ENCODE measurements at regions not wholly inside any gene's neighbourhood (a gene's known extent, or its start where the extent isn't known, plus 50 kb on each side); places are given as distances from the start of the nearest gene placed in this dataset.

- H3K36me3 Mint-ChIP-seq (ENCODE audit: insufficient read depth): no peaks in the 10 kb centered on the region
- H3K4me1 Mint-ChIP-seq (ENCODE audit: low read depth in 2 of 2): peaks cover 0 to 2% of the 10 kb centered on the region in 2 donors
- H3K27me3 Mint-ChIP-seq: no peaks in the 10 kb centered on the region
- H3K27ac Mint-ChIP-seq: no peak overlapping the region
- H3K9me3 Mint-ChIP-seq: peaks cover 5 to 30% of the 10 kb centered on the region in 2 donors
- ATAC-seq (replicated peaks) (no peak), DNase-seq (no peak)
- no peak overlapping the region for H3K4me3 Mint-ChIP-seq
Measured at GRCh38 chr16:72434159-72434558, 262.2 kb upstream of the PMFBP1 start.

- H3K36me3 Mint-ChIP-seq (ENCODE audit: insufficient read depth): peaks cover 3% of the 10 kb centered on the region
- H3K4me3 Mint-ChIP-seq: no peak overlapping the region
- ATAC-seq (replicated peaks) (no peak), DNase-seq (no peak)
- H3K4me1 Mint-ChIP-seq (ENCODE audit: low read depth in 2 of 2): peaks cover 0 to 2% of the 10 kb centered on the region in 2 donors
- no peaks in the 10 kb centered on the region for H3K27me3 Mint-ChIP-seq
- no peak overlapping the region for H3K27ac Mint-ChIP-seq
- H3K9me3 Mint-ChIP-seq: peaks cover 3 to 15% of the 10 kb centered on the region in 2 donors
Measured at GRCh38 chr16:72430121-72430520, 258.2 kb upstream of the PMFBP1 start.

- H3K27me3 Mint-ChIP-seq: no peaks in the 10 kb centered on the region
- DNase-seq: no peak
- peaks cover 3 to 11% of the 10 kb centered on the region in 2 donors for H3K9me3 Mint-ChIP-seq
- H3K36me3 Mint-ChIP-seq (ENCODE audit: insufficient read depth): peaks cover 3% of the 10 kb centered on the region
- H3K4me1 Mint-ChIP-seq (ENCODE audit: low read depth in 2 of 2): peaks cover 0 to 2% of the 10 kb centered on the region in 2 donors
- H3K27ac Mint-ChIP-seq: no peak overlapping the region
- no peak for ATAC-seq (replicated peaks)
- H3K4me3 Mint-ChIP-seq: no peak overlapping the region
Measured at GRCh38 chr16:72429671-72430081, 257.7 kb upstream of the PMFBP1 start.

- H3K4me3 Mint-ChIP-seq: no peak overlapping the region
- ATAC-seq (replicated peaks): no peak
- H3K4me1 Mint-ChIP-seq (ENCODE audit: low read depth in 2 of 2): peaks cover 0 to 2% of the 10 kb centered on the region in 2 donors
- H3K36me3 Mint-ChIP-seq (ENCODE audit: insufficient read depth): peaks cover 3% of the 10 kb centered on the region
- H3K27me3 Mint-ChIP-seq: no peaks in the 10 kb centered on the region
- no peak overlapping the region for H3K27ac Mint-ChIP-seq
- no peak for DNase-seq
- H3K9me3 Mint-ChIP-seq: peaks cover under 1 to 3% of the 10 kb centered on the region in 2 donors
Measured at GRCh38 chr16:72428681-72429376, 256.9 kb upstream of the PMFBP1 start.

GRCh38 chr16:72427783-72428331 is 255.9 kb upstream of the PMFBP1 start:
- Mint-ChIP-seq H3K27me3 (no peaks in the 10 kb centered on the region), H3K4me3 (no peak overlapping the region), H3K4me1 (ENCODE audit: low read depth in 2 of 2) (peaks cover 0 to 2% of the 10 kb centered on the region in 2 donors), H3K36me3 (ENCODE audit: insufficient read depth) (peaks cover 3% of the 10 kb centered on the region), H3K27ac (no peak overlapping the region), H3K9me3 (peaks cover 0 to 3% of the 10 kb centered on the region in 2 donors)
- DNase-seq: no peak
- no peak for ATAC-seq (replicated peaks)

- Mint-ChIP-seq H3K27me3 (no peaks in the 10 kb centered on the region), H3K36me3 (ENCODE audit: insufficient read depth) (peaks cover 3% of the 10 kb centered on the region), H3K4me3 (no peak overlapping the region), H3K9me3 (peaks cover 0 to 4% of the 10 kb centered on the region in 2 donors), H3K4me1 (ENCODE audit: low read depth in 2 of 2) (peaks cover 0 to 2% of the 10 kb centered on the region in 2 donors), H3K27ac (no peak overlapping the region)
- no peak for ATAC-seq (replicated peaks)
- no peak for DNase-seq
Measured at GRCh38 chr16:72427051-72427782, 255.3 kb upstream of the PMFBP1 start.

GRCh38 chr16:72426386-72426785 is 254.4 kb upstream of the PMFBP1 start:
- Mint-ChIP-seq H3K4me3 (no peak overlapping the region), H3K4me1 (ENCODE audit: low read depth in 2 of 2) (peaks cover 0 to 2% of the 10 kb centered on the region in 2 donors), H3K36me3 (ENCODE audit: insufficient read depth) (peaks cover 3% of the 10 kb centered on the region), H3K9me3 (peaks cover 0 to 4% of the 10 kb centered on the region in 2 donors), H3K27ac (no peak overlapping the region), H3K27me3 (no peaks in the 10 kb centered on the region)
- ATAC-seq (replicated peaks): no peak
- no peak for DNase-seq

- Mint-ChIP-seq H3K4me3 (no peak overlapping the region), H3K27me3 (no peaks in the 10 kb centered on the region), H3K27ac (no peak overlapping the region), H3K9me3 (peaks cover 4 to 6% of the 10 kb centered on the region in 2 donors), H3K4me1 (ENCODE audit: low read depth in 2 of 2) (peaks cover 0 to 2% of the 10 kb centered on the region in 2 donors), H3K36me3 (ENCODE audit: insufficient read depth) (peaks cover 3% of the 10 kb centered on the region)
- no peak for DNase-seq
- no peak for ATAC-seq (replicated peaks)
Measured at GRCh38 chr16:72425571-72426341, 253.8 kb upstream of the PMFBP1 start.

GRCh38 chr16:72424757-72425156 is 252.8 kb upstream of the PMFBP1 start:
- no peak for ATAC-seq (replicated peaks)
- H3K4me3 Mint-ChIP-seq: no peak overlapping the region
- no peak overlapping the region for H3K27ac Mint-ChIP-seq
- H3K4me1 Mint-ChIP-seq (ENCODE audit: low read depth in 2 of 2): no peaks in the 10 kb centered on the region
- DNase-seq: no peak
- H3K9me3 Mint-ChIP-seq: peaks cover 4 to 7% of the 10 kb centered on the region in 2 donors
- H3K36me3 Mint-ChIP-seq (ENCODE audit: insufficient read depth): peaks cover 3% of the 10 kb centered on the region
- H3K27me3 Mint-ChIP-seq: no peaks in the 10 kb centered on the region

GRCh38 chr16:72422308-72422897 is 250.4 kb upstream of the PMFBP1 start:
- Mint-ChIP-seq H3K4me3 (no peak overlapping the region), H3K9me3 (peaks cover 7 to 9% of the 10 kb centered on the region in 2 donors), H3K27me3 (no peaks in the 10 kb centered on the region), H3K27ac (no peak overlapping the region), H3K36me3 (ENCODE audit: insufficient read depth) (peaks cover 3% of the 10 kb centered on the region), H3K4me1 (ENCODE audit: low read depth in 2 of 2) (no peaks in the 10 kb centered on the region)
- ATAC-seq (replicated peaks): no peak
- no peak for DNase-seq

GRCh38 chr16:72419638-72420037 is 247.7 kb upstream of the PMFBP1 start:
- Mint-ChIP-seq H3K4me1 (ENCODE audit: low read depth in 2 of 2) (peaks cover 0 to 2% of the 10 kb centered on the region in 2 donors), H3K9me3 (peaks cover 7 to 9% of the 10 kb centered on the region in 2 donors), H3K4me3 (no peak overlapping the region), H3K36me3 (ENCODE audit: insufficient read depth) (no peaks in the 10 kb centered on the region), H3K27ac (no peak overlapping the region), H3K27me3 (no peaks in the 10 kb centered on the region)
- DNase-seq (no peak), ATAC-seq (replicated peaks) (no peak)

GRCh38 chr16:72415379-72415778 is 243.4 kb upstream of the PMFBP1 start:
- no peak overlapping the region for H3K4me3 Mint-ChIP-seq
- H3K27ac Mint-ChIP-seq: no peak overlapping the region
- peaks cover 0 to 2% of the 10 kb centered on the region in 2 donors for H3K4me1 Mint-ChIP-seq (ENCODE audit: low read depth in 2 of 2)
- H3K36me3 Mint-ChIP-seq (ENCODE audit: insufficient read depth): no peaks in the 10 kb centered on the region
- H3K27me3 Mint-ChIP-seq: no peaks in the 10 kb centered on the region
- no peak for ATAC-seq (replicated peaks)
- no peak for DNase-seq
- peaks cover 0 to 4% of the 10 kb centered on the region in 2 donors for H3K9me3 Mint-ChIP-seq

GRCh38 chr16:72410492-72410891 is 238.5 kb upstream of the PMFBP1 start:
- DNase-seq (no peak), ATAC-seq (replicated peaks) (no peak)
- Mint-ChIP-seq H3K36me3 (ENCODE audit: insufficient read depth) (no peaks in the 10 kb centered on the region), H3K27me3 (no peaks in the 10 kb centered on the region), H3K4me3 (no peak overlapping the region), H3K4me1 (ENCODE audit: low read depth in 2 of 2) (no peaks in the 10 kb centered on the region), H3K27ac (no peak overlapping the region), H3K9me3 (peaks cover 0 to 7% of the 10 kb centered on the region in 2 donors)
